ENCODE measurements at regions not wholly inside any gene's neighbourhood (a gene's known extent, or its start where the extent isn't known, plus 50 kb on each side); places are given as distances from the start of the nearest gene placed in this dataset.
A peak's percentile ranks its signal among the peaks of the same experiment; 100 is the strongest.
"Not testable (repeated sequence)": the region's sequence is repeated elsewhere in the genome, so short reads cannot be mapped to it uniquely, and the experiment has no call there.

DNA sequence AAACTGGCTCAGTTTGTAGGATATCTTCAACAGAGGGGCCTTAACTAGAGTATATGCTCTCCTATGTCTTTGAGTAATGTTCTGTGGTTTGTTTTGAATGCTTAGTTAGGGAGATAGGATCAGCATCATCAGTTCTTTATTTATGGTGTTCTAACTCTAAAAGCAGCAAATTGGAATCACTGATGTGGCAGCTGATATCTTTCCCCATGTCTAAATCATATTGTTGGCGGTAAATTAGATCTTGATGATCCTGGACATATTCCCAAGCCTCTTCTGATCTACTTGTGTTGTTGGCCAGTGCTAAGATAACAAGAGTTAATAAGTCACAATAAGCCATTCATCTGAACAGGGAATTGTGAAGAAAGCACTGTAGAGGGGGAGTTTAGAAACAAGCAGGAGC, 332.4 kb upstream of the DAB2 start:
- Histone ChIP-seq H3K27ac (ENCODE audit: insufficient read depth, low read length) (no peak overlapping the region), H3K4me3 (replicated peaks in 1 of 4; ENCODE audit: control extremely low read depth in 1 of 4, insufficient read depth in 1 of 4, low read depth in 3 of 4, low read length in 4 of 4) (no peak overlapping the region), H3K79me2 (ENCODE audit: control insufficient read depth, insufficient read depth, low read length) (no peaks in the 10 kb centered on the region), H3K4me2 (ENCODE audit: extremely low read depth, insufficient read depth, low read length) (no peak overlapping the region), H3K4me1 (ENCODE audit: control insufficient read depth, extremely low read depth, insufficient read depth, low read length) (peaks cover 6% of the 10 kb centered on the region), H3K9ac (ENCODE audit: insufficient read depth, low read length) (no peak overlapping the region), H3K27me3 (ENCODE audit: control insufficient read depth, insufficient read depth, low read length) (no peaks in the 10 kb centered on the region), H3K36me3 (ENCODE audit: control insufficient read depth, insufficient read depth, low read length) (no peaks in the 10 kb centered on the region), H3K9me3 (ENCODE audit: control insufficient read depth, insufficient read depth, low read depth, low read length) (no peaks in the 10 kb centered on the region), H2AFZ (ENCODE audit: low read length) (no peak overlapping the region), H4K20me1 (ENCODE audit: control insufficient read depth, extremely low read depth, insufficient read depth, low read length) (no peaks in the 10 kb centered on the region)
- no peak for TF ChIP-seq EZH2 (IDR thresholded peaks at IDR 0.05; ENCODE audit: low read length, missing control alignments)
- TF ChIP-seq, protein P1, sequence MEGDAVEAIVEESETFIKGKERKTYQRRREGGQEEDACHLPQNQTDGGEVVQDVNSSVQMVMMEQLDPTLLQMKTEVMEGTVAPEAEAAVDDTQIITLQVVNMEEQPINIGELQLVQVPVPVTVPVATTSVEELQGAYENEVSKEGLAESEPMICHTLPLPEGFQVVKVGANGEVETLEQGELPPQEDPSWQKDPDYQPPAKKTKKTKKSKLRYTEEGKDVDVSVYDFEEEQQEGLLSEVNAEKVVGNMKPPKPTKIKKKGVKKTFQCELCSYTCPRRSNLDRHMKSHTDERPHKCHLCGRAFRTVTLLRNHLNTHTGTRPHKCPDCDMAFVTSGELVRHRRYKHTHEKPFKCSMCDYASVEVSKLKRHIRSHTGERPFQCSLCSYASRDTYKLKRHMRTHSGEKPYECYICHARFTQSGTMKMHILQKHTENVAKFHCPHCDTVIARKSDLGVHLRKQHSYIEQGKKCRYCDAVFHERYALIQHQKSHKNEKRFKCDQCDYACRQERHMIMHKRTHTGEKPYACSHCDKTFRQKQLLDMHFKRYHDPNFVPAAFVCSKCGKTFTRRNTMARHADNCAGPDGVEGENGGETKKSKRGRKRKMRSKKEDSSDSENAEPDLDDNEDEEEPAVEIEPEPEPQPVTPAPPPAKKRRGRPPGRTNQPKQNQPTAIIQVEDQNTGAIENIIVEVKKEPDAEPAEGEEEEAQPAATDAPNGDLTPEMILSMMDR (conservative IDR thresholded peaks at IDR 0.05 in 1 of 2, IDR thresholded peaks at IDR 0.05 in 1 of 2; ENCODE audit: low read depth in 1 of 2, low read length in 2 of 2) = no peak
- peak; percentile 43 to 92 for DNase-seq (ENCODE audit: low read depth in 2 of 2)

DNA sequence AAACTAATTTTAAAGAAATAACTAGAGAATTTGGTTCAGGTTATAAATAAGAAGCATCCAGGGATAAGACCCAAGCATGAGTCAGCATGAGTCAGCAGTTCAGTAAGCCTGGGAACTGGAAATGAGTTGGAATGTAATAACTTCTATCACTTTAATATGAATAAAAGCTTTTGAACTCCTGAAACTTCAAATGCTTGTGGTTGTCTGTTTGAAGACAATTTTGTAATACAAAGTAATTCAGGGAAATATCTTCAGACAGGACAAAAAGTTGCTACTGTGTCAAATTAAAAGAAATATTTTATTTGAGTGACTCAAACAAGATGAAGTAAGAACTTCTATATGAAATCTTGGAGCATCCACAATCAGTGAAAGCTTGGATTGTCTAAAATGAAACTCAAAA, 331.2 kb upstream of the DAB2 start:
- Histone ChIP-seq H4K20me1 (ENCODE audit: control insufficient read depth, extremely low read depth, insufficient read depth, low read length) (no peaks in the 10 kb centered on the region), H3K9ac (ENCODE audit: insufficient read depth, low read length) (no peak overlapping the region), H3K9me3 (ENCODE audit: control insufficient read depth, insufficient read depth, low read depth, low read length) (no peaks in the 10 kb centered on the region), H3K4me1 (ENCODE audit: control insufficient read depth, extremely low read depth, insufficient read depth, low read length) (peaks cover 6% of the 10 kb centered on the region), H3K4me3 (replicated peaks in 1 of 4; ENCODE audit: control extremely low read depth in 1 of 4, insufficient read depth in 1 of 4, low read depth in 3 of 4, low read length in 4 of 4) (no peak overlapping the region), H3K27ac (ENCODE audit: insufficient read depth, low read length) (no peak overlapping the region), H3K4me2 (ENCODE audit: extremely low read depth, insufficient read depth, low read length) (no peak overlapping the region), H3K79me2 (ENCODE audit: control insufficient read depth, insufficient read depth, low read length) (no peaks in the 10 kb centered on the region), H3K27me3 (ENCODE audit: control insufficient read depth, insufficient read depth, low read length) (no peaks in the 10 kb centered on the region), H2AFZ (ENCODE audit: low read length) (no peak overlapping the region), H3K36me3 (ENCODE audit: control insufficient read depth, insufficient read depth, low read length) (no peaks in the 10 kb centered on the region)
- no peak for TF ChIP-seq EZH2 (IDR thresholded peaks at IDR 0.05; ENCODE audit: low read length, missing control alignments)
- TF ChIP-seq, protein P1 (conservative IDR thresholded peaks at IDR 0.05 in 1 of 2, IDR thresholded peaks at IDR 0.05 in 1 of 2; ENCODE audit: low read depth in 1 of 2, low read length in 2 of 2) = no peak
- peak; percentile 95 to 96 for DNase-seq (ENCODE audit: low read depth in 2 of 2)

DNA sequence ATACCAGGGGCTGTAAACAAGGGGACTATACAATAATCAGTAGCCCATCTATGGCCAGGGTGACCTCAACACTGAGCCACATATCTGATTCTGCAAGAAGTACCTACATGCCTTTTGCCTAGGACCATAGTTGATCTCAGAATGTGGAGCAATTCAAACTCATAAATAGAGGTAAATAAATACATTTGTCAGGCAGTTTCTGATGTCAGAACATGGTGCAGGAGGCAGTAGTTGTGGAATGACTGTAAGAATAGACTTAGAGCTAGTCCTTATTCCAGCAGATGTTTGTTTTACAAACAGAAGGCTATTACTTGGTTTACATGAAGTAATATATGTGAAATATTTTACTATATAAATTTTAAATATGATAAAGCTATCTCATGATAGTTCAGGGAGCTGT, 330.7 kb upstream of the DAB2 start:
- H3K27me3 ChIP-seq (ENCODE audit: control insufficient read depth, insufficient read depth, low read length) = no peaks in the 10 kb centered on the region
- no peak overlapping the region for H2AFZ ChIP-seq (ENCODE audit: low read length)
- no peaks in the 10 kb centered on the region for H4K20me1 ChIP-seq (ENCODE audit: control insufficient read depth, extremely low read depth, insufficient read depth, low read length)
- no peak overlapping the region for H3K4me2 ChIP-seq (ENCODE audit: extremely low read depth, insufficient read depth, low read length)
- no peak for TF ChIP-seq EZH2 (IDR thresholded peaks at IDR 0.05; ENCODE audit: low read length, missing control alignments)
- TF ChIP-seq, protein P1 (conservative IDR thresholded peaks at IDR 0.05 in 1 of 2, IDR thresholded peaks at IDR 0.05 in 1 of 2; ENCODE audit: low read depth in 1 of 2, low read length in 2 of 2) = no peak
- no peaks in the 10 kb centered on the region for H3K9me3 ChIP-seq (ENCODE audit: control insufficient read depth, insufficient read depth, low read depth, low read length)
- H3K27ac ChIP-seq (ENCODE audit: insufficient read depth, low read length) = no peak overlapping the region
- H3K4me3 ChIP-seq (replicated peaks in 1 of 4; ENCODE audit: control extremely low read depth in 1 of 4, insufficient read depth in 1 of 4, low read depth in 3 of 4, low read length in 4 of 4) = no peak overlapping the region
- H3K4me1 ChIP-seq (ENCODE audit: control insufficient read depth, extremely low read depth, insufficient read depth, low read length) = peaks cover 4% of the 10 kb centered on the region
- no peaks in the 10 kb centered on the region for H3K79me2 ChIP-seq (ENCODE audit: control insufficient read depth, insufficient read depth, low read length)
- no peaks in the 10 kb centered on the region for H3K36me3 ChIP-seq (ENCODE audit: control insufficient read depth, insufficient read depth, low read length)
- DNase-seq (ENCODE audit: low read depth in 2 of 2) = no peak
- no peak overlapping the region for H3K9ac ChIP-seq (ENCODE audit: insufficient read depth, low read length)

DNA sequence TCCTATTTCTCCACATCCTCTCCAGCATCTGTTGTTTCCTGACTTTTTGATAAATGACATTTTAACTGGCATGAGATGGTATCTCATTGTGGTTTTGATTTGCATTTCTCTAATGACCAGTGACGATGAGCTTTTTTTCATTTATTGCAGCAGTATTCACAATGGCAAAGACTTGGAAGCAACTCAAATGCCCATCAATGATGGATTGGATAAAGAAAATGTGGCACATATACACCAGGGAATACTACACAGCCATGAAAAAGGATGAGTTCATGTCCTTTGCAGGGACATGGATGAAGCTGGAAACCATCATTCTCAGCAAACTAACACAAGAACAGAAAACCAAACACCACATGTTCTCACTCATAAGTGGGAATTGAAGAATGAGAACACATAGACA, 329.0 kb upstream of the DAB2 start:
- H3K4me3 ChIP-seq (replicated peaks in 1 of 4; ENCODE audit: control extremely low read depth in 1 of 4, insufficient read depth in 1 of 4, low read depth in 3 of 4, low read length in 4 of 4); H2AFZ ChIP-seq (ENCODE audit: low read length); H4K20me1 ChIP-seq (ENCODE audit: control insufficient read depth, extremely low read depth, insufficient read depth, low read length); H3K4me2 ChIP-seq (ENCODE audit: extremely low read depth, insufficient read depth, low read length); H3K36me3 ChIP-seq (ENCODE audit: control insufficient read depth, insufficient read depth, low read length); H3K27me3 ChIP-seq (ENCODE audit: control insufficient read depth, insufficient read depth, low read length); H3K79me2 ChIP-seq (ENCODE audit: control insufficient read depth, insufficient read depth, low read length); H3K9ac ChIP-seq (ENCODE audit: insufficient read depth, low read length); H3K4me1 ChIP-seq (ENCODE audit: control insufficient read depth, extremely low read depth, insufficient read depth, low read length); H3K9me3 ChIP-seq (ENCODE audit: control insufficient read depth, insufficient read depth, low read depth, low read length); H3K27ac ChIP-seq (ENCODE audit: insufficient read depth, low read length); DNase-seq (ENCODE audit: low read depth in 2 of 2): not testable (repeated sequence)

Data from fibroblast of lung (primary cell).